Ascending aorta (tissue), 2 donors: ENCODE measurements at regions not wholly inside any gene's neighbourhood (a gene's known extent, or its start where the extent isn't known, plus 50 kb on each side); places are given as distances from the start of the nearest gene placed in this dataset.

Experiments used
- DNase-seq, 2 donors: peaks; one replicate each; pipeline ENCODE4 v3.0.0-alpha.2; 2019; ENCODE audit warnings: low spot score in 2 of 2
- H3K27ac ChIP-seq, 2 donors: fragments of 200-600 bp; sonication (generic); one replicate each; pipeline ENCODE4 v1.5.1; 2016 to 2017; ENCODE audit warnings: mild to moderate bottlenecking in 1 of 2
- H3K27me3 ChIP-seq: fragments of 200-600 bp; sonication (generic); one replicate; pipeline ENCODE4 v1.5.1; 2017
- H3K36me3 ChIP-seq, 2 donors: fragments of 200-600 bp; sonication (generic); one replicate each; pipeline ENCODE4 v1.5.1; 2016
- H3K4me1 ChIP-seq, 2 donors: fragments of 200-600 bp; sonication (generic); one replicate each; pipeline ENCODE4 v1.5.1; 2016 to 2017; ENCODE audit warnings: mild to moderate bottlenecking in 1 of 2
- H3K4me3 ChIP-seq, 2 donors: fragments of 200-600 bp; sonication (generic); one replicate each; pipeline ENCODE4 v1.5.1; 2016 to 2017; ENCODE audit warnings: mild to moderate bottlenecking in 1 of 2
- H3K9me3 ChIP-seq, 2 donors: fragments of 200-600 bp; sonication (generic); one replicate each; pipeline ENCODE4 v1.5.1; 2016
- CTCF ChIP-seq, 3 experiments: fragments of 200-600 bp in 2 of 3; fragments of 450-650 bp in 1 of 3; sonication (generic) in 2 of 3; IDR thresholded peaks; one replicate each; pipeline ENCODE4 v1.5.1; 2016 to 2019; ENCODE audit warnings: antibody characterized with exemption in 3 of 3, mild to moderate bottlenecking in 1 of 3, moderate library complexity in 1 of 3
- intact Hi-C: fragments of 100-400 bp; cut with DNase I; formaldehyde crosslinking; loops from one replicate; pipeline ENCODE4 v1.15.1; 2023

GRCh38 chr4:14769993-14770392 lies 232.3 kb upstream of the CPEB2 start:
- Histone ChIP-seq H3K27me3 (no peaks in the 10 kb centered on the region), H3K27ac (no peak overlapping the region), H3K36me3 (no peaks in the 10 kb centered on the region), H3K4me3 (no peak overlapping the region), H3K4me1 (no peaks in the 10 kb centered on the region), H3K9me3 (peaks cover 0 to 12% of the 10 kb centered on the region in 2 donors)
- no peak for DNase-seq
- intact Hi-C loops, result no loop called here
- no peak for TF ChIP-seq CTCF (IDR thresholded peaks at IDR 0.05)

GRCh38 chr4:14771094-14771493 lies 231.2 kb upstream of the CPEB2 start:
- H3K36me3 ChIP-seq, result no peaks in the 10 kb centered on the region
- no peak for DNase-seq
- H3K27me3 ChIP-seq, result no peaks in the 10 kb centered on the region
- intact Hi-C loops, result no loop called here
- H3K4me1 ChIP-seq, result no peaks in the 10 kb centered on the region
- no peak overlapping the region for H3K27ac ChIP-seq
- H3K4me3 ChIP-seq, result no peak overlapping the region
- H3K9me3 ChIP-seq, result peaks cover 0 to 12% of the 10 kb centered on the region in 2 donors
- TF ChIP-seq CTCF (IDR thresholded peaks at IDR 0.05), result no peak

- no peaks in the 10 kb centered on the region for H3K4me1 ChIP-seq
- H3K4me3 ChIP-seq, result no peak overlapping the region
- peaks cover 0 to 12% of the 10 kb centered on the region in 2 donors for H3K9me3 ChIP-seq
- no peak for TF ChIP-seq CTCF (IDR thresholded peaks at IDR 0.05)
- no peak overlapping the region for H3K27ac ChIP-seq
- intact Hi-C loops, result no loop called here
- H3K36me3 ChIP-seq, result no peaks in the 10 kb centered on the region
- no peaks in the 10 kb centered on the region for H3K27me3 ChIP-seq
- DNase-seq, result no peak
Measured at GRCh38 chr4:14771504-14772175, 230.6 kb upstream of the CPEB2 start.

- TF ChIP-seq CTCF (IDR thresholded peaks at IDR 0.05), result no peak
- Histone ChIP-seq H3K27ac (no peak overlapping the region), H3K36me3 (no peaks in the 10 kb centered on the region), H3K9me3 (peaks cover 0 to 12% of the 10 kb centered on the region in 2 donors), H3K4me3 (no peak overlapping the region), H3K4me1 (no peaks in the 10 kb centered on the region), H3K27me3 (no peaks in the 10 kb centered on the region)
- intact Hi-C loops, result no loop called here
- DNase-seq, result no peak
Measured at GRCh38 chr4:14772388-14772787, 229.9 kb upstream of the CPEB2 start.

GRCh38 chr4:14783011-14783877 lies 219.0 kb upstream of the CPEB2 start:
- Histone ChIP-seq H3K27me3 (no peaks in the 10 kb centered on the region), H3K9me3 (peaks cover 4% of the 10 kb centered on the region in 2 donors), H3K4me3 (no peak overlapping the region), H3K4me1 (no peaks in the 10 kb centered on the region), H3K27ac (no peak overlapping the region), H3K36me3 (no peaks in the 10 kb centered on the region)
- no peak for DNase-seq
- no peak for TF ChIP-seq CTCF (IDR thresholded peaks at IDR 0.05)
- intact Hi-C loops, result no loop called here
